IPS-15b (cell line): ENCODE measurements at regions not wholly inside any gene's neighbourhood (a gene's known extent, or its start where the extent isn't known, plus 50 kb on each side); places are given as distances from the start of the nearest gene placed in this dataset.

Experiments used
- H3K27me3 ChIP-seq: one replicate; pipeline ENCODE4 v1.6.1; 2013; ENCODE audit warnings: low read length; ENCODE audit not compliant: control insufficient read depth, insufficient read depth
- H3K36me3 ChIP-seq: one replicate; pipeline ENCODE4 v1.6.1; 2013; ENCODE audit warnings: low read length; ENCODE audit not compliant: control insufficient read depth, insufficient read depth
- H3K4me1 ChIP-seq: one replicate; pipeline ENCODE4 v1.6.1; 2013; ENCODE audit warnings: mild to moderate bottlenecking, low read length; ENCODE audit not compliant: control insufficient read depth, insufficient read depth
- H3K4me3 ChIP-seq: one replicate; pipeline ENCODE4 v1.5.1; 2013; ENCODE audit warnings: low read depth, low read length
- H3K9ac ChIP-seq: one replicate; pipeline ENCODE4 v1.6.1; 2013; ENCODE audit warnings: low read depth, mild to moderate bottlenecking, low read length
- H3K9me3 ChIP-seq: one replicate; pipeline ENCODE4 v1.6.1; 2013; ENCODE audit warnings: mild to moderate bottlenecking, low read length; ENCODE audit not compliant: control insufficient read depth, insufficient read depth

DNA sequence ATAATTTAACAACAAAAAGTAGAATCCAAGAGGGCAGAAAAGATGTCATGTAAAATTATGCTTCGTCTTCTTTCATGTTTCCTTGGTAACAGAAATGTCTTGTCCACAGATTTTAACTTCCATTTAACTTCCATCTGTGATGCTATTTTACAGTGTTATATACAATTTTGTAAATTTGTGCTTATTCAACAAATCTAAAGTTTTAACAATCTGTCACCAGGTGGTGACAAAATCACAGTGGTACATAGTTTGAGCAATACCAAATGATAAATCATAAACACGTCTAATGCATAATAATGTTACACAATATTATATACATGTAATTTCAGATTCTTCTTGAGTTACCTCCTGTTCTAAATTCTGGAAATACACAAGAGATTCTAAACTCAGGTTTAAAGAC is 784.4 kb upstream of the CELF2 start:
- Histone ChIP-seq H3K36me3 (no peaks in the 10 kb centered on the region), H3K4me3 (no peak overlapping the region), H3K4me1 (no peaks in the 10 kb centered on the region), H3K9ac (no peak overlapping the region), H3K27me3 (no peaks in the 10 kb centered on the region), H3K9me3 (no peaks in the 10 kb centered on the region)

GRCh38 chr10:10235003-10235402 is 782.7 kb upstream of the CELF2 start:
- H3K36me3 ChIP-seq: no peaks in the 10 kb centered on the region
- no peak overlapping the region for H3K4me3 ChIP-seq
- H3K27me3 ChIP-seq: no peaks in the 10 kb centered on the region
- H3K9me3 ChIP-seq: no peaks in the 10 kb centered on the region
- H3K9ac ChIP-seq: no peak overlapping the region
- H3K4me1 ChIP-seq: no peaks in the 10 kb centered on the region

GRCh38 chr10:10247585-10247984 is 770.1 kb upstream of the CELF2 start:
- Histone ChIP-seq H3K9me3 (no peaks in the 10 kb centered on the region), H3K9ac (no peak overlapping the region), H3K4me3 (no peak overlapping the region), H3K36me3 (no peaks in the 10 kb centered on the region), H3K4me1 (no peaks in the 10 kb centered on the region), H3K27me3 (no peaks in the 10 kb centered on the region)

DNA sequence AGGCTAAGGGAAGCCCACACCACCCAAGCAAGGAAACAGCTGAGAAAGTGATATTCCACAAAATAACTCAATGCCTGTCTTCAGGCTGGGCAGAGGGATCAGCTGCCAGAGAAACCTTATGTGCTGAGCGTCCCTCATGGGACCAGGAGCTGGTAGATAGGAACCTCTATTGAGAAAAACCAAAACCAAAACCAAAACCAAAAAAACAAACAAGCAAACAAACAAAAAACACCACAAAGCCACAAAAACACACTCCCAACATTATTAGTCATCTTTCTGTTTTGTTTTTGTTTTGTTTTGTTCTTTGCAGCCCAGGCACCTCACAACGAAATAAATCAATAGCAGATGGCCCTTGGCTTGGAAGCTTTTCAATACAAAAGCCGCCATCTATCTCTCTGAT is 760.8 kb upstream of the CELF2 start:
- H3K9ac ChIP-seq: no peak overlapping the region

DNA sequence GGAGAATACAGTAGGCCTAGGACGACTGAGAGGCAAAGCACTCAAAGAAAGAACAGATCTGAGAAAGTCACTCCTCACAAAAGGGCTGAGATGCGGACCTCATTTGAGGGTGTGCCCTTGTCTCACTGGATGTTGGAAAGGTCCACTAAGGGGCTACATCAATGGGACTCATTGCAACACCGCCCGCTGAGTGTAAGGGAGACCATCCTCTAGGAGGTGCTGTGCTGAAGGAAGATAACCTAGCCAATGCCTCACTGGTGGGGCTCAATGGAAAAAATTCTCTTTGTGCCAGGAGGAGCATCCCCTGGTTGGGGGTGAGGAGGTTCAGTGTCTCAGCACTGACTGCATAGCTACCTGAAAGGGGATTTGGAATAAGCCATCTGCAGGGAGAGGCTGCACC is 758.7 kb upstream of the CELF2 start:
- Histone ChIP-seq H3K27me3 (no peaks in the 10 kb centered on the region), H3K4me3 (no peak overlapping the region), H3K9me3 (peaks cover 4% of the 10 kb centered on the region), H3K4me1 (no peaks in the 10 kb centered on the region), H3K9ac (no peak overlapping the region), H3K36me3 (peaks cover 3% of the 10 kb centered on the region)

More for the DNA sequence above, 760.8 kb upstream of the CELF2 start:
- Histone ChIP-seq H3K4me1 (no peaks in the 10 kb centered on the region), H3K27me3 (no peaks in the 10 kb centered on the region), H3K36me3 (peaks cover 3% of the 10 kb centered on the region), H3K4me3 (no peak overlapping the region), H3K9me3 (peaks cover 4% of the 10 kb centered on the region)

GRCh38 chr10:10270126-10271050 is 747.3 kb upstream of the CELF2 start:
- no peak overlapping the region for H3K9ac ChIP-seq
- H3K36me3 ChIP-seq: no peaks in the 10 kb centered on the region
- no peak overlapping the region for H3K4me3 ChIP-seq
- H3K4me1 ChIP-seq: no peaks in the 10 kb centered on the region
- H3K27me3 ChIP-seq: no peaks in the 10 kb centered on the region
- no peaks in the 10 kb centered on the region for H3K9me3 ChIP-seq

GRCh38 chr10:10271639-10272192 is 746.0 kb upstream of the CELF2 start:
- Histone ChIP-seq H3K27me3 (no peaks in the 10 kb centered on the region), H3K4me3 (no peak overlapping the region), H3K9me3 (no peaks in the 10 kb centered on the region), H3K36me3 (no peaks in the 10 kb centered on the region), H3K9ac (no peak overlapping the region), H3K4me1 (no peaks in the 10 kb centered on the region)

- Histone ChIP-seq H3K4me3 (no peak overlapping the region), H3K27me3 (no peaks in the 10 kb centered on the region), H3K4me1 (no peaks in the 10 kb centered on the region), H3K9ac (no peak overlapping the region), H3K9me3 (no peaks in the 10 kb centered on the region), H3K36me3 (no peaks in the 10 kb centered on the region)
These were observed 744.0 kb upstream of the CELF2 start for GRCh38 chr10:10273661-10274060.

- Histone ChIP-seq H3K36me3 (no peaks in the 10 kb centered on the region), H3K4me3 (no peak overlapping the region), H3K9me3 (no peaks in the 10 kb centered on the region), H3K4me1 (no peaks in the 10 kb centered on the region), H3K27me3 (no peaks in the 10 kb centered on the region), H3K9ac (no peak overlapping the region)
These were observed 737.8 kb upstream of the CELF2 start for GRCh38 chr10:10279906-10280305.

- Histone ChIP-seq H3K27me3 (no peaks in the 10 kb centered on the region), H3K36me3 (no peaks in the 10 kb centered on the region)
These were observed 725.2 kb upstream of the CELF2 start for GRCh38 chr10:10292501-10292900.

GRCh38 chr10:10293041-10293440 is 724.6 kb upstream of the CELF2 start:
- H3K9me3 ChIP-seq: no peaks in the 10 kb centered on the region
- H3K36me3 ChIP-seq: no peaks in the 10 kb centered on the region
- H3K27me3 ChIP-seq: no peaks in the 10 kb centered on the region
- H3K9ac ChIP-seq: no peak overlapping the region
- no peak overlapping the region for H3K4me3 ChIP-seq
- H3K4me1 ChIP-seq: peaks cover 21% of the 10 kb centered on the region

More at GRCh38 chr10:10292501-10292900, 725.2 kb upstream of the CELF2 start:
- Histone ChIP-seq H3K9me3 (no peaks in the 10 kb centered on the region), H3K9ac (no peak overlapping the region), H3K4me3 (no peak overlapping the region), H3K4me1 (peaks cover 21% of the 10 kb centered on the region)

- H3K9ac ChIP-seq: no peak overlapping the region
- H3K27me3 ChIP-seq: no peaks in the 10 kb centered on the region
- peaks cover 21% of the 10 kb centered on the region for H3K4me1 ChIP-seq
- H3K9me3 ChIP-seq: no peaks in the 10 kb centered on the region
- H3K4me3 ChIP-seq: no peak overlapping the region
- H3K36me3 ChIP-seq: no peaks in the 10 kb centered on the region
These were observed 724.2 kb upstream of the CELF2 start for GRCh38 chr10:10293481-10293951.
